22Rv1 (cell line): ENCODE measurements at regions not wholly inside any gene's neighbourhood (a gene's known extent, or its start where the extent isn't known, plus 50 kb on each side); places are given as distances from the start of the nearest gene placed in this dataset.

ENCODE experiments used
- ZFX ChIP-seq: fragments of 450-650 bp; IDR thresholded peaks from 2 replicates; pipeline ENCODE4 v1.6.1; 2017; ENCODE audit warnings: antibody characterized with exemption, borderline replicate concordance
- TF ChIP-seq, protein P1 (sequence below): fragments of 450-650 bp; IDR thresholded peaks from 2 replicates; pipeline ENCODE4 v1.5.1; 2017; ENCODE audit warnings: mild to moderate bottlenecking

DNA sequence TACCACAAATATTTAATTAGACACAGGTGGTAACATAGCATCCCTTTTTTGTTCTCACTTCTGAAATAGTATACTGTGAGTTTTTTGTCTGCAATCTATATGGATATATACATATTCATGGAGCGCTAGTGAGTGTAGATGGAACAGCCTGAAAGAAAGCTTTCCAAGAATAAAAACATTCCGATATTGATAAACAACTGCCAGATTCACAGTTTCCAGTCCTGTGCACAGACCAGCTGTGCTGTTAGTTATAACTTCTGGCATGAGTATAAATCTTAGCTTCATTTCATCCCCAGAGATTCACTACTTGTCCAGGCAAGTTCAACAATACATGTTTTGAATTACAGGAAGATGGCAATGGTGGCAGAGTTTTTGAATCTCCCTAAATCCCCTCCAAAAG, 467.1 kb upstream of the STEAP1 start:
- TF ChIP-seq, protein P1, sequence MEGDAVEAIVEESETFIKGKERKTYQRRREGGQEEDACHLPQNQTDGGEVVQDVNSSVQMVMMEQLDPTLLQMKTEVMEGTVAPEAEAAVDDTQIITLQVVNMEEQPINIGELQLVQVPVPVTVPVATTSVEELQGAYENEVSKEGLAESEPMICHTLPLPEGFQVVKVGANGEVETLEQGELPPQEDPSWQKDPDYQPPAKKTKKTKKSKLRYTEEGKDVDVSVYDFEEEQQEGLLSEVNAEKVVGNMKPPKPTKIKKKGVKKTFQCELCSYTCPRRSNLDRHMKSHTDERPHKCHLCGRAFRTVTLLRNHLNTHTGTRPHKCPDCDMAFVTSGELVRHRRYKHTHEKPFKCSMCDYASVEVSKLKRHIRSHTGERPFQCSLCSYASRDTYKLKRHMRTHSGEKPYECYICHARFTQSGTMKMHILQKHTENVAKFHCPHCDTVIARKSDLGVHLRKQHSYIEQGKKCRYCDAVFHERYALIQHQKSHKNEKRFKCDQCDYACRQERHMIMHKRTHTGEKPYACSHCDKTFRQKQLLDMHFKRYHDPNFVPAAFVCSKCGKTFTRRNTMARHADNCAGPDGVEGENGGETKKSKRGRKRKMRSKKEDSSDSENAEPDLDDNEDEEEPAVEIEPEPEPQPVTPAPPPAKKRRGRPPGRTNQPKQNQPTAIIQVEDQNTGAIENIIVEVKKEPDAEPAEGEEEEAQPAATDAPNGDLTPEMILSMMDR: no peak
- TF ChIP-seq ZFX: no peak
